ENCODE measurements at regions not wholly inside any gene's neighbourhood (a gene's known extent, or its start where the extent isn't known, plus 50 kb on each side); places are given as distances from the start of the nearest gene placed in this dataset.
A peak's percentile ranks its signal among the peaks of the same experiment; 100 is the strongest.

DNA sequence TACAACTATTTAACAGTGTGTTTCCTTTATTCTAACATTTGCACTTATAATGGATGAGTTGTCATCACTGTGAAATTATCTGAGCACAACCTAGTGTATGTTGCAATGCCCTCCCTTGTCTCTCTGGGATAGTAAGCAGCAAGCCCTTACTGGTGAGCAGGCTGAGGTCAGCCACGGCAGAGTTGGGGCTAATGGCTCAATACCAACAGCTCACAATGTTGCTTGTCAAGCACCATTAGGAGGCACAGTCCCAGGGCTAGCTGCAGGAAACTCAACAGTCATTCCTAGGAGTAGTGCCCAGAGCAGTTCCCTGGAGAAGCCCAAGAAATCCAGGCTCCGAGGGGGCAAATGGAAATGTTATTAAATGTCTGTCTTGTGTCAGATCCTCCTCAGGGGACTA lies 858.4 kb downstream of the GRID1 start:
- no peak for TF ChIP-seq CTCF (IDR thresholded peaks at IDR 0.05; ENCODE audit: insufficient read depth, missing control alignments)
- no peak for DNase-seq (ENCODE audit: insufficient read length, low spot score)
- no peak for FAIRE-seq

- peak; percentile 27 for TF ChIP-seq CTCF (IDR thresholded peaks at IDR 0.05; ENCODE audit: insufficient read depth, missing control alignments)
- no peak for FAIRE-seq
- no peak for DNase-seq (ENCODE audit: insufficient read length, low spot score)
Measured at GRCh38 chr10:85510682-85511081, 855.9 kb downstream of the GRID1 start.

GRCh38 chr10:85513436-85513835 lies 853.2 kb downstream of the GRID1 start:
- FAIRE-seq (no peak), DNase-seq (ENCODE audit: insufficient read length, low spot score) (no peak)
- no peak for TF ChIP-seq CTCF (IDR thresholded peaks at IDR 0.05; ENCODE audit: insufficient read depth, missing control alignments)

- FAIRE-seq (no peak), DNase-seq (ENCODE audit: insufficient read length, low spot score) (no peak)
- TF ChIP-seq CTCF (IDR thresholded peaks at IDR 0.05; ENCODE audit: insufficient read depth, missing control alignments), result no peak
Measured at GRCh38 chr10:85515316-85515715, 851.3 kb downstream of the GRID1 start.

DNA sequence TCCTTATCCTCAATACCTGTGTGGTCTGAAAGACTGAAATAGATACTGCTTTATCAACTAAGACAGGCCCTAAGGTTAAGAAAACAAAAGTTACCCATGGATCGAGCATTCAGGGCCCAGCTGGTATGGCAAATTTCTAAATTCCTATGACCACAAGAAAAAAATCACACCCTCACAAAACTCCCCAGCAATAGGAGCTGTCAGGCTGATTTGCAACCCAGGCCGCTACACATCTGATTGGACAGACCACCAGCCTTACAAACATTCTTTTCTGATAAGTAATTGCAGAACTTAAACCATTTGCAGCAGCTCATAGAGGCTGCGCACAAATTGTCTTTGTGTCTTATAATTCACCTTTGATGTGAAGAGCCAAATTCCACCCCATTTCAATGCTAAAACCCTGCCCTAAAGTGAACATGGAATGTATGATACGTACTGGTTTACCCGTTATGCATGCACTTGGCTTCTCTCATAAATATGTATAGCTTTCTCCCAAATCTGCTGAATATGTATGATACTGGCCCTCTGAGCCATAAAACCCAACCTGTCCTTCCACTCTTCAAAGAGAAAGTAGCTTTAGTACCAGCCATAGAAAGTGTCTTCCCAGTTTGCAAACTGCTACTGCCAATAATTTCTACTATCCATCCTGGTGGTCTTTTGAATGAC lies 842.5 kb downstream of the GRID1 start:
- DNase-seq (ENCODE audit: insufficient read length, low spot score) (no peak), FAIRE-seq (no peak)
- no peak for TF ChIP-seq CTCF (IDR thresholded peaks at IDR 0.05; ENCODE audit: insufficient read depth, missing control alignments)

DNA sequence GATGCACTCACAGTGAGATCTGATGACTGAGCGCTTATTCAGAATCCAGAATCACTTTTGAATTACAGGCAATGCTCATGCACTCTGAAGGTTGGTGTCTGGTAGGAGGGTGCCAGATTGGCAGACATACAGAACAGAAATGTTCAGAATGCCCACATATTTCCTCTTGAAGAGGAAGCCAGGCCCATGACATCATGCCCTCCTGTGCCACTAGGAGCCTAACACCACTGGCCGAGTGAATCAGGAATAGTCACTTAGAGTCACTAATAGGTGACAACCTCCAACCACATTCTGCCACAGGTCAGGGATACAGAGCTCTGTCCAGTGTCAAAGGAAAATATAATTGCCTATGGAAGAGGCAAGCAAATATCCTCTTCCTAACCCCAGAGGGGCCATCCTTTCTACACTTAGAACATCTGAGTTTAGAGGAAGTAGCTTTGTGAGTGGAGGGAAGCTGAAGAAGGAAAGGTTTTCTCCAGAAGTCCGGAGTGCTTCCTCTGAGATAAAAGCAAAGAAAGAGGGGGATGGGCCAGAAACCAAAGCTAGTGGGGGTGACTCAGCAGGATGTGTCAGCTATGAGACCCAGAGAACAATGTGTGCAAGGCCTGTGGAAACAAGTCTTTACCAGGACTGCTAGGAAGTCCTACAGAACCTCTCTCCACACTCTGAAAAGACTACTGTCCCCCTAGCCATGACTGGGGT lies 838.8 kb downstream of the GRID1 start:
- FAIRE-seq (no peak), DNase-seq (ENCODE audit: insufficient read length, low spot score) (no peak)
- TF ChIP-seq CTCF (IDR thresholded peaks at IDR 0.05; ENCODE audit: insufficient read depth, missing control alignments), result no peak

- TF ChIP-seq CTCF (IDR thresholded peaks at IDR 0.05; ENCODE audit: insufficient read depth, missing control alignments), result no peak
- DNase-seq (ENCODE audit: insufficient read length, low spot score), result no peak
- no peak for FAIRE-seq
Measured at GRCh38 chr10:85528318-85528652, 838.3 kb downstream of the GRID1 start.
